Fibroblast of skin of right biceps (primary cell): ENCODE measurements at regions not wholly inside any gene's neighbourhood (a gene's known extent, or its start where the extent isn't known, plus 50 kb on each side); places are given as distances from the start of the nearest gene placed in this dataset.
"Not testable (repeated sequence)": the region's sequence is repeated elsewhere in the genome, so short reads cannot be mapped to it uniquely, and the experiment has no call there.

Experiments used
- DNase-seq: peaks from one replicate; pipeline ENCODE4 v3.0.0-alpha.2; 2013

DNA sequence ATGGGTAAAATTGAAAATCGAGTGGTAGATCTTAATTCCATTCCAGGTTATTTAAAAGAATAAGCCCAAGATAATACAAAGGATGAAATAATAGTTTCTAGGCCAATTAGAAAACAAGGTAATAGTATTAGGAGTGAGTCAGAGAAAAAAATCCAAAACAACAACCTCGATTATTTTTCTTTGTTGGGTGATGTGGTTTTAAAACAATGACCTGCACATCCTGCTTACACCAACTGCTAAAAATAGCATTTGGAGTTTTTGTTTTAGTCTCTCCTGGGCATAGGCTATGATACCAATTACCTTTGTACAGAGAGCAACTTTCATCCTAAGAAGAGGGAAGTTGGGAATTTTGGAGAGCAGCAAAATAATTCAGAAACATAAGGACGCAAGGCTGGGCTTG, 101.7 kb upstream of the MYO10 start:
- peak; percentile 53 for DNase-seq

DNA sequence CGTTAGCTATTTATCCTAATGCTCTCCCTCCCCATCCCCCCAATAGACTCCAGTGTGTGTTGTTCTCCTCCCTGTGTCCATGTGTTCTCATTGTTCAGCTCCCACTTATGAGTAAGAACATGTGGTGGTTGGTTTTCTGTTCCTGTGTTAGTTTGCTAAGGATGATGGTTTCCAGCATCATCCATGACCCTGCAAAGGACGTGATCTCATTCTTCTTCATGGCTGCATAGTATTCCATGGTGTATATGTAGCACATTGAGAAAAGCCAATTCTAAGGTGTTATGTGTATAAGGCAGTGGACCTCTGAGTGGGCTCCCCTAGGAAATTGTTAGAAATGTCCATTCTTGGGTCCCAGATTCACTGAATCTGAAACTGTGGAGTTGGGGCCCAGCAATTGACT, 103.1 kb upstream of the MYO10 start:
- DNase-seq, result no peak

DNA sequence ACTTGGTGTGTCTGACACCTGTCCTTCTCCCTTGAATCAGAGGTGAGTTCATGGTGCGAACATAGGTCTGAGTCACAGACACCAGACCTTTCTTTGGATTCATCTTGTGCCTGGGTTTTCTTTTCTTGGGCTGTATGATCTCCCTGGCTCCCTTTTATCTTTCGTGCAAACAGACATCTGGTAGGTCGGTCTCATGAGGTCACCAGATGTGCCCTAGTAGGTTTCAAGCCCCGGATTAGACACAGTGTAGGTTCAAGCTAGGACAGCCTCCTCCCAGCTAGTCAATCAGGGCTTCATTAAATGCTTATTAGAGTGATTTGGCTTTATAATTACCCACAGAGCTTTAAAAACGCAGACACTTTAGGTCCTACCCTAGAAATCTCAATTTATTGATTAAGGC, 106.0 kb upstream of the MYO10 start:
- no peak for DNase-seq

DNA sequence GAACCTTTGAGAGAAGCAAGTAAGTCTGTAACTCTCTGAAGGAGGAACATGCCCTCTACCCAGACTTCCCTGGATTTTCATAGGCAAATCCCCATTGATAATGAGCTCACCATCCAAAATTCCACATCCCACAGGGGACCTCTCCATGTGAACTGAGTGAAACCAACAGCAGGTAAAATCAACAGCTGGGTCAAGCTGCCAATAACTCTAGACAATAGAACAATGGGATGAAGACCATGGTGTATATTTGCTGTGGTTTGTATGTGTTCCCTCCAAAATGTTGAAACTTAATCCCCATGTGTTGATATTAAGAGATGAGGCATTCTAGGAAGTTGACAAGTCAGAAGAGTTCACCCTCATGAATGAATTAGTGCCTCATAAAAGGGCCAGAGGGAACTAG, 110.2 kb upstream of the MYO10 start:
- no peak for DNase-seq

DNA sequence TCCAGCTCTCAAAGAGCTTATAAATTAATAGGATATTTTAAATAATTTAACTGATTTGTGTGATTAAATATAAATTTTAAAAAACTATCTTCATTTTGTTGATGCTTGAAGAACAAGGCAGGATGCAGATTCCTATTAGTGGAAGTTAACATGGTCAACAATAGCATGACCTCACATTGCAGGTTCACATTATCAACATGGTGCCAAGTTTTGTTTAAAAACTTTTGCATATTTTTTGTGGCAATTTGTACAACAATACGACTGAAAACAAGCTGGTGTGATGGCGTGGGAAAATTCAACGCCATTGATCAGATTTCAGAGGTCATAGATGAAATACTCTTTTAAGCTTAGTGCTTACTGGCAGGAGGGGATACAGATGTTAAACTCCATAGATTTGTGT, 114.1 kb upstream of the MYO10 start:
- no peak for DNase-seq

DNA sequence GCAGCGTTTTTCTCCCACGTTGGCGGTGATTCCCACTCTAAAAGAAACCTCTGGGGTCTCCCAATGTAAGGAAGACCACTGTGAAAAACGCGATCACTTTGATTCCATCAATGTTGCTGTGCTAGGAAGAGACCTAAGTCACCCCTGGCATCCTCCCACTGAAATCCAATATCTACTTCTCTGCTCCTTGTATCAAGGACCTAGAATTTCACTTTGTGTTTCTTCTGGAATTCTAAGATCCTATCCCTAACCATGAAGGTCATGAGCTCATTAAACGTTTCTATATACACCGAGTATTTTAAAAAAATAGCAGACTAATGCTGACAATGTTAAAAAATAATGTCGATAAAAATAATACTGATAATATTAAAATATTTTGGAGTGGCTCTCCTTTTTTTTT, 118.8 kb upstream of the MYO10 start:
- no peak for DNase-seq

DNA sequence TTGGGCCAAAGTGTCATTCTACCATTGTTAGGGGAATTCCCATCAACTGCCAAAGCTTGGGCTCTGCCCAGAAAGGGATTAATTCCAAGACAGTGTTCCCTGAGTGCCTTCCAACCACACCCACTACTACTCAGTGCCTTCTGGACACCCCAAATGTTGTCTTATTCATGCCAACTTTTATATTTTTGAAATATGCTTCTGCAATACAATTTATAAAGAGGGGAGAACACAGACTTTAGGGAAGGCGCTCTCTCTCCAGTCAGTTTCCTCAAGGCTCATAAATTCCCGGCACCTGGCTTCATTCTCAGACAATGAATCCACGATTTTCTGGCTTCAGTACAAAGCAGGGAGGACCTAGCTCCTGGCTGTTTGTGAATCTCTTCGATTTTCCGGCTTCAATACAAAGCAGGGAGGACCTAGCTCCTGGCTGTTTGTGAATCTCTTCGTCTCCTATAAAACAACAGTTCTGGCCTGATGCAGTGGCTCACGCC, 120.1 kb upstream of the MYO10 start:
- peak; percentile 22 for DNase-seq

DNA sequence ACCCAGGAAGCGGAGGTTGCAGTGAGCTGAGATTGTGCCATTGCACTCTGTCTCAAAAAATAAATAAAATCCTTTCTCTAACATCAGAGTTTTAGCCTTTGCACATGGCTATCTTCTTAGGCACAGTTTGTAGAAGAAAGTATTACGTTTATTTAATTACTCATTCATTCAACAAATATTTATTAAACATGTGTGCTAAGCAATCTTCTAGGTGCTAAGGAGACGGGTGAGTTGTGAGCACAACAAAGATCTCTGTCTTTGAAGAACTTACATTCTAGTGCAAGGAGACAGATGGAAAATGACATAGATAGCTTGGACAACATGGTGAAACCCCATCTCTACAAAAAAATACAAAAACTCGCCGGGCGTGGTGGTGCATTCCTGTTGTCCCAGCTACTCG, 122.3 kb upstream of the MYO10 start:
- no peak for DNase-seq

DNA sequence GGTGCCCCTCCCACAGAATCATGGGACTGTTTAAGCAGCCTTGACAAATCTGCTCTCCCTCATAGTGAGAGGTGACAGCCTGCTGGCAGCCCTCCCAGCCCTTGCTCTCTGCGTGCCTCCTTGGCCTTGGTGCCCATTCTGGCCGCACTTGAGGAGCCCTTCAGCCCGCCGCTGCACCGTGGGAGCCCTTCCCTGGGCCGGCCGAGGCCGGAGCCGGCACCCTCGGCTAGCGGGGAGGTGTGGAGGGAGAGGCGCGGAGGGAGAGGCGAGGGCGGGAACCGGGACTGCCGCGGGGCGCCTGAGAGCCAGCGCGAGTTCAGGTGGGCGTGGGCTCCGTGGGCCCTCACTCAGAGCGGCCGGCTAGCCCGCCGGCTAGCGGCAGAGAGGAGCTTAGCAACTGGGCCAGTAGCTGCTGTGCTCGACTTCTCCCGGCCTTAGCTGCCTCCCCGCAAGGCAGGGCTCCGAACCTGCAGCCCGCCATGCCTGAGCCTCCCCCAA, 125.9 kb upstream of the MYO10 start:
- DNase-seq, result no peak

DNA sequence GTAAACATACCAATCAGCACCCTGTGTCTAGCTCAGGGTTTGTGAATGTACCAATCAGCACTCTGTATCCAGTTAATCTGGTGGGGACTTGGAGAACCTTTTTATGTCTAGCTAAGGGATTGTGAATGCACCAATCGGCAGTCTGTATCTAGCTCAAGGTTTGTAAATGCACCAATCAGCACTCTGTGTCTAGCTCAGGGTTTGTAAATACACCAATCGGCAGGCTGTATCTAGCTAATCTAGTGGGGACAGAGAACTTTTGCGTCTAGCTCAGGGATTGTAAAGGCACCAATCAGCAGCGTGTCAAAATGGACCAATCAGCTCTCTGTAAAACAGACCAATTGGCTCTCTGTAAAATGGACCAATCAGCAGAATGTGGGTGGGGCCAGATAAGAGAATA, 126.7 kb upstream of the MYO10 start:
- not testable (repeated sequence) for DNase-seq

DNA sequence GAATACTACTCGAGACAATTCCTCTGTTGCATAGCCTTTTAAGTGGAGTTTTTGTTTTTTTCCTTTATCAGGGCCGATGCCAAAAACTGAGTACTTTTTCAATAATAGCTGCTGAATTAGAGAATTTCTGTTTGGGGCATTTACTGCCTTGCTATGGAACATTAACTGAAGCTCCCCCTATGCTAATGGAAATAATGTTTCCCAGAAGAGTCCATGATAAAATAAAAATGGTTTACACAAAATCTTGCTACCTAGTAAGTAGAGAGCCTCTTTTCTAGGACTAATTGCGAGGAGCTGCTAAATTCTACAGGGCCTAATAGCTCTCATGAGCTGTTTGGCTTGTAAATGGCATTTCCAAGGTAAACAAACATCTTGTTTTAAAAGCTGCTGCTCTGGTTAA, 128.2 kb upstream of the MYO10 start:
- no peak for DNase-seq

DNA sequence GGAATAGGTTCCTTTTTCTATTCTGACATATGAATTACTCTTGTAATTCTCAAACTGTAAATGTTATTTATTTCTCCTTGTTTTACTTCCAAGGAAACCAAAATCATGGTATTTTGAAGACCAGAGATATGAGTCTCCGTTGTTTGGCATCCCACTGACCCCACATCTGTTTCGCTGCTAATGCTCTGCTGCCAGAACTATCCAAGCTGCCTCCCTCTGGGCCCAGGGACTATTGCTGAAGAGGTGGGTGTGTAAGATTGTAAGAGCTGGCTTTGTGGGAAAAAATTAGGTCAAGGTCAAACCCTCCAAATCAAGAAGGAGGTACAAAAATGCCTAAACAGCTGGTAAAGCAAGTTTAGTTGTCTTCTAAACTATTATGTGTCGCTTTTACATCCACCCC, 129.4 kb upstream of the MYO10 start:
- DNase-seq, result no peak

DNA sequence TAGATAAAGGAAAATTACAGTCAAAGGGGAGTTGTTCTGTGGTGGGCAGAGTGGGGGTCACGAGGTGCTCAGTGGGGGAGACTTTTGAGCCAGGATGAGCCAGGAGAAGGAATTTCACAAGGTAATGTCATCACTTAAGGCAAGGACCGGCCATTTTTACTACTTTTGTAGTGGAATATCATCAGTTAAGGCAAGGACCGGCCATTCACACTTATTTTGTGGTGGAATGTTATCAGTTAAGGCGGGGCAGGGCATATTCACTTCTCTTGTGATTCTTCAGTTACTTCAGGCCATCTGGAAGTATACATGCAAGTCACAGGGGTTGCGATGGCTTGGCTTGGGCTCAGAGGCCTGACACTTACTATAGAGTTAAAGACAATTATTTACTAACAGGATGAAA, 129.9 kb upstream of the MYO10 start:
- DNase-seq, result not testable (repeated sequence)

DNA sequence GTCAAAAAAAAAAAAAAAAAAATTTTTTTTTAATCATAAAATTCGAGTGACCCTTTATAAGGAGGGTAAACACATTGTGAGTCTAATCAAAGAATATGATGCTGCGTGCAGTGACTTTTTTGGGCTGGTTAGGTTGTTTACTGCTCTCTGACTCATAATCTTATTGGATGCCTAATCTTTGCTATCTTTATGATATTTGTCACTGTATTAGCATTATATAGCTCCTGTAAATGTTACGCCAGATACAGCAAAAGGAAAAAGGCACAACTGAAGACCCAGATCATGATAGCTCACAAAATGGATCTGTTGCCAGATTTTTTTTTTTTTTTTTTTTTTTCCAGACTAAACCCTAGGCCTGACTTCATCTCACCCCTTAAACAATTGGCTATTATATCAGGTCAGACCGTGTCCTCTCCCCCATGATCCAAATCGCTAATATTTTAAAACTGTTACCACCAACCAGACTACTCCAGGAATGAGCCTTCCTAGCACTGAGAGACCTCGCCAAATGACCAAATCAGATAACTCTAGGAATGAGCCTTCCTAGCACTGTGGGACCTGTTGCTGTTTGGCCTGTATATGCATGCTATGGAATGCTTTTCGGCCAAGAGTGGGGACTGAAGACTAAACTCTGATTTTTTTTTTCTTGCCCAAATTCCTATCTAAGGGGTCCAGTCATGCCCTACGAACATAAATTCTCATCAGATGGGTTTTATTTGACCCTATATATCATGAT, 131.7 kb upstream of the MYO10 start:
- no peak for DNase-seq

DNA sequence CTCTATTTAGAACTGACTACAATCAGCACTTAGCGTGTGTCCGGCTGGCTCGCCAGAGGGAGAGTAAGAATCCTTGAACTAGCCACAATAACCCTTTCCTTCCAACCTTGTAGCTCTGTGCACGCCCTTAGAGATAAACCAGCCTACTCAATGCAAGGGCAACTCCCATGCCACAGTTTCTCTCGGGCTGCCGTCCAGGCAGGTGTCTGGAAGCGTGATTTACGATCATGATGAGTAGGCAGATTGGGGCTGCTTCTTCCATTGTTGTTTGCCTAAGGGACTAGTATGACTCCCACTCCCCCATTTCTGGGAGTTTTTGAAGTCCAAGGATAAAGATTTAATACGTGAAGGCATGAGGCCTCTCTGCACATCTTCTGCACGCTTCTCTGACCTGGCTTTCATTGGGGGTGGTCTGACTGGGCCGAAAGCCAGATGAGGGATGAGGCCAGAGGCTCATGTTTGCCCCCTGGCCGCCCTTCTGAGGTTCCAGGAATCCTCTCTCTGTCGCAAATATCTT, 134.0 kb upstream of the MYO10 start:
- DNase-seq, result no peak

DNA sequence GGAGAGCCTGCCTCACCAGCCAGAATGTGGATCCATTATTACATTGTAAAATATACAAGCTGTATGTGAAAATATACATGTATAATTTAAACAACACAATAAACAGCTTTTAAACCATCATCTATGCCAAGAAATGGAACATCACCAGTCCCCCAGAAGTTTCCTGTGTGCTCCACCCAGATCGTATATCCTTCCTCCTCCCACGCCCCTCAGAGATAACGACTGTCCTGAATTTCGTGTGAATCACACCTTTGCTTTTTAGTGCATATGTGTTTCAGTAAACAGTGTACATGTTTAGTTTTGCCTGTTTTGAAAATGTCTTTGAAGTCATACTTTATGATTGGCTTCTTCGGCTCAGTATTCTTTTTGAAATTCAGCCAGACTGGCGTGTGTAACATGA, 134.6 kb upstream of the MYO10 start:
- DNase-seq, result no peak

DNA sequence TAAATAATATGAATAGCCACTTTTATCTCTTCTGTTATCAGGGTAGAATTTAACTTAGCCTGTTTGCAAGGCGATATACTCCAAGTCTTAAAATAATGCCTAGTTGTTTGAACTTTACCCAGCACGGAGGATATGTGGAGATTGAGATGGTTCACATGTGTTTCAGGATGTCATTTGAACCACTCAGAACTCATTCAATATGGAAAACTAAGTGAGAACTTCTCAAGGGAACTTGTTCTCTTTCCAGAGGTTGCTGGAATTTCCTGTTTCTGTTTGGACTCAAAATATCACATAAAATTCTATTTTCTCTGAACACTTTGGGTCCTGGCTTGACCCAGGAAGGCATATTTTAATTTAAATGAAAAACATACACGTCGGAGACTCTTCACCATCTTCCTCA, 139.1 kb upstream of the MYO10 start:
- DNase-seq, result no peak

DNA sequence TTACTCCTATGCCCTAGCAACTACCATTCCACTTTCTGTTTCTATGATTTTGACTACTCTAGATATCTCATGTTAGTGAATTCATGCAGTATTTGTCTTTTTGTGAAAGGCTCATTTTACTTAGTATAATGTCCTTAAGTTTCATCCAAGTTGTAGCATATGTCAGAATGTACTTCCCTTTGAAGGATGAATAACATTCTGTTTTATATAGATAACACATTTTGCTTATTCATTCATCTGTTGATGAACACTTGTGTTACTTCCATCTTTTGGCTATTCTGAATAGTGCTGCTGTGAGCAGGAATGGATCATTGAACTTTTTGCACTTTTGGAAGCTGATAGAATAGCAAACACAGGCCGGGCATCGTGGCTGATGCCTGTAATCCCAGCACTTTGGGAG, 140.2 kb upstream of the MYO10 start:
- DNase-seq, result no peak

DNA sequence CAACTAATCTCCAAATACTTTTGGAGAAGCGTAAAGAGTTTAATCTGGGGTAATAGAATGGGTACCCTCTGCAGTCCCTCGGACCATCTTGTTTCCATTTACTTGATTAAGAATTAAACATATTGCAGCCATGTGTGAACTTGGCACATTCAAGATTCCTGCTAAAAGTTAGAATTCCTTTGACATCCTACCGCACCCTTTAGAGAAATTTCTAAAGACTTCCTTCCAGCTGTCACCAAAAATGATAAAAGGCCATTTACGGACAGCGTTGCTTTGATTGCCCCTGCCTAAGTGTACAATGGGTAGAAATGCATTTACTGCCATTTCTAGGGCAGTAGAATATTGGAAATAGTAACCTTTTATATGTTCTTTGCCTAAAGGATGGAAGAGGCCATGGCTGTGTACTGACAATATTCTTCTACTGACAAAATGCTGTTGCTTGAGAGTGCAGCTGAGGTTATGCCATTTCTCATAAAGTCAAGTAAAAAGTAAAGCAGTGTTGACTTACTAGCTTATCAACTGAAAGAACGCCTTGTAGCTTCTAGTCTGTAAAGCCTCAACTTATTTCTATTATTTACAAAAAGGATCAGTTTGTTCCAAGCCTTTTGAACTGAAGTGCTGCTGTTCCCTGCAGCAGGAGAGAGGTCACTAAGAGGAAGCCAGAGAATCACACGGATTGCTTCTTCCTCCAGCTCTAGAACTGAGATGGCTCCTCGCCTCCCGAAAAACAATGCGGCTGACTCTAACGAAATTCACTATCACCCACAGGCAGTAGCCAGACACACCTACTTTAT, 139.8 kb upstream of the BASP1 start:
- peak; percentile 36 for DNase-seq

DNA sequence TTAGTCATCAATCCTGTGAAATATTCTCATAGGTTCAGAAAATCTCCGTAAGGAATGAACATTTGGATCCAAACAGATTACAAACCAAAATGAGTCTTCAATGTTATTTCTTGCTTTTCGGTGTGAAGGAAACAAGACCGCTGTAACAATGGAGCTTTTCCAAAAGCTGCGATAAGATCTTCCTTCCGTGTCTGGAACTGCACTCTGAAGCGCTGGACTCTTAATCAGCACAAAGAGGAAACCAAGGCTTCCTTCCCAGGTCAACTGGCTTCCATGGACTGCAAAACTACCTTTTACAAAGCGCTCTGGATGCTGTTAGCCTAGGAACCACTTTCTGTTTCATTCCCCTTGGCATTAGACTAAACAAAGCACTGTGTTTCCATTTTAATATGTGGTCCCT, 137.9 kb upstream of the BASP1 start:
- DNase-seq, result no peak

DNA sequence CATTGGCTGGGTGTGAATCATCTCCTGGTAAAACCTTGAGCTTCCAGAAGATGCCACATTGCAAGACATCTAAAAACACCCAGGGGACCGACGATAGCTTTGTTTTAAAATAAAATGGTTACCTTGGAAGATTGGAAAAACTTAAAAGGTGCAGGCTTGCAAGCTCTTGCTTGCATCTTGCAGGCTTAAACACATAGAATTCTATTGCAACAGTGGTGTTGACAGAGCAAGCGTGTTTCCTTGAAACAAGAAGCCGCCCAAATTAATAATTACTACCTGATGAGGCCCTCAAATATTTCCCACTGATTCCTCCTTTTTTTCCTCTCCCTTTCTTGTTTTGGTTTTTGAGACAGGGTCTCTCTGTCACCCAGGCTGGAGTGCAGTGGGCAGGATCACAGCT, 137.1 kb upstream of the BASP1 start:
- DNase-seq, result peak; percentile 38

DNA sequence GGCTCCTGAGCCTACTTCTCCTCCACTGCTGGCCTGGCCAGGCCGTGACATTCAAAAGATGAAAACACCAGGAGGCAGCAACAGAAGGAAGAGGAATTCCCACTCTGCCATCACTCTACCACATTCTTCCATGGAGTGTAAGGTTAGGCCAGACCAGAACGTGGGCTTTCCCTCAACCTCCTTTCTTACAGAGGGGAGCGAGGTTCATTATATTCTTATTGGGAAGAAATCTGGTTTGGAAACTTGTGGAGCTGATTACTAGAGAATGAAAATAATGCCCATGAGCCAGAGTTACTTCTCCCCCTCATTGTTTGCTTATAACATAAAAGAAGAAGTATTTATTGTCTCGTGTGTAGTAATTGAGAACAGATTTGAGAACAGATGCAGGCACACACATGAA, 136.3 kb upstream of the BASP1 start:
- DNase-seq, result peak; percentile 56

DNA sequence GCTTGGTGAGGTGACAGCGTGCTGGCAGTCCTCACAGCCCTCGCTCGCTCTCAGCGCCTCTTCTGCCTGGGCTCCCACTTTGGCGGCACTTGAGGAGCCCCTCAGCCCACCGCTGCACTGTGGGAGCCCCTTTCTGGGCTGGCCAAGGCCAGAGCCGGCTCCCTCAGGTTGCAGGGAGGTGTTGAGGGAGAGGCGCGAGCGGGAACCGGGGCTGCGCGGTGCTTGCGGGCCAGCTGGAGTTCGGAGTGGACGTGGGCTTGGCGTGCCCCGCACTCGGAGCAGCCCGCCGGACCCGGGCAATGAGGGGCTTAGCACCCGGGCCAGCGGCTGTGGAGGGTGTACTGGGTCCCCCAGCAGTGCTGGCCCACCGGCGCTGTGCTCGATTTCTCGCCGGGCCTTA, 134.2 kb upstream of the BASP1 start:
- not testable (repeated sequence) for DNase-seq

DNA sequence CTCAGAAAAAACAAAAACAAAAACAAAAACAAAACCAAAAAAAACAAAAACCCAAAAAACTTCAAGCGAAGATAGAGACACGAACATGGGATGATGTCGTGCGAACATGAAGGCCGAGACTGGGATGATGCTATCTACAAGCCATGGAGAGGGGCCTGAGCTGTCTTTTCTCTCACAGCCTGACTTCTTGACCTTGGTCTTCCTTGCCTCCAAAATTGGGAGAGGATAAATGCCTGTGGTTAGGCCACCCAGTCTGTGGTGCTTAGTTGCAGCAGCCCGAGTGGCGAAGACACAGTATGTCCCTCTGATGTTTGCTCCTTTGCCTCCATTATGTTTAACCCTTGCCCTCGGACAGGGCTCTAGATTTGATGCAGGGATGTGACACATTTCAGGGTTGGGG, 130.4 kb upstream of the BASP1 start:
- peak; percentile 76 for DNase-seq
